GM23338 (cell line): ENCODE measurements at regions not wholly inside any gene's neighbourhood (a gene's known extent, or its start where the extent isn't known, plus 50 kb on each side); places are given as distances from the start of the nearest gene placed in this dataset.

Experiments
- CREB1 ChIP-seq: fragments of 250-450 bp; sonication (Bioruptor Pico); IDR thresholded peaks from 2 replicates; pipeline ENCODE4 v1.5.0; 2020; ENCODE audit warnings: low read depth, mild to moderate bottlenecking, moderate library complexity
- EZH2 ChIP-seq: fragments of 200-600 bp; sonication (generic); IDR thresholded peaks from one replicate; pipeline ENCODE4 v1.8.0; 2017; ENCODE audit warnings: antibody characterized with exemption, mild to moderate bottlenecking, low read depth; ENCODE audit not compliant: unreplicated experiment
- POLR2AphosphoS5 ChIP-seq: IDR thresholded peaks from 2 replicates; pipeline ENCODE4 v1.6.1; 2016; ENCODE audit warnings: antibody characterized with exemption, low read depth
- STAT1 ChIP-seq: IDR thresholded peaks from one replicate; pipeline ENCODE4 v1.6.1; 2016; ENCODE audit warnings: antibody characterized with exemption; ENCODE audit not compliant: unreplicated experiment
- ZNF331 ChIP-seq: fragments of 250-450 bp; sonication (Bioruptor Pico); IDR thresholded peaks from 2 replicates; pipeline ENCODE4 v1.5.0; 2020; ENCODE audit warnings: low read depth, mild to moderate bottlenecking, moderate library complexity
- TF ChIP-seq, protein P1 (sequence below): fragments of 250-450 bp; sonication (Bioruptor Pico); IDR thresholded peaks from 2 replicates; pipeline ENCODE4 v1.5.0; 2020; ENCODE audit warnings: mild to moderate bottlenecking, moderate library complexity
- TF ChIP-seq, protein P2 (sequence below): IDR thresholded peaks from 2 replicates; pipeline ENCODE4 v1.6.1; 2016; ENCODE audit warnings: antibody characterized with exemption
- TF ChIP-seq, protein P3 (sequence below), 2 experiments: fragments of 200-600 bp in 1 of 2; sonication (generic) in 1 of 2; conservative IDR thresholded peaks; 2 replicates each; pipeline versions ENCODE4 v1.5.1 to v1.6.1; 2016 to 2017; ENCODE audit warnings: antibody characterized with exemption in 2 of 2, low read depth in 2 of 2, mild to moderate bottlenecking in 2 of 2, moderate library complexity in 1 of 2
- TF ChIP-seq, protein P4 (sequence below): IDR thresholded peaks from one replicate; pipeline ENCODE4 v1.6.1; 2018; ENCODE audit warnings: antibody characterized with exemption; ENCODE audit not compliant: unreplicated experiment

DNA sequence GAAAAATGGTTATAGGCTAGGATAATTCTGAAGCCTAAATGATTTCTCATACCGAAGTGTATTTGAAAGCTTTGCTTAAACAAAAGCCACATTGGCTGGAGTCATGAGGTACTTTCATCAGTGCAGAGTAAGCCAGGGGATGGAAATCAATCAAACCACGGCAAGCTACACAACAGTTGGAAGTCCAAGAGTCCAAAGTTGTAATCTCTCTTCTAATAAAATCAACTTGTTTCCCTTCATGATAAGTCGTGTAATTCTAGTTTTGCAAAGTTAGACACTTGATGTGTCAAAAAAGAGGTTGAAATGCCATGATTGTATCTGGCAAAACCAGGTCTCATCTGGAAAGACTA is 250.5 kb upstream of the VEPH1 start (continued):
- TF ChIP-seq, protein P1, sequence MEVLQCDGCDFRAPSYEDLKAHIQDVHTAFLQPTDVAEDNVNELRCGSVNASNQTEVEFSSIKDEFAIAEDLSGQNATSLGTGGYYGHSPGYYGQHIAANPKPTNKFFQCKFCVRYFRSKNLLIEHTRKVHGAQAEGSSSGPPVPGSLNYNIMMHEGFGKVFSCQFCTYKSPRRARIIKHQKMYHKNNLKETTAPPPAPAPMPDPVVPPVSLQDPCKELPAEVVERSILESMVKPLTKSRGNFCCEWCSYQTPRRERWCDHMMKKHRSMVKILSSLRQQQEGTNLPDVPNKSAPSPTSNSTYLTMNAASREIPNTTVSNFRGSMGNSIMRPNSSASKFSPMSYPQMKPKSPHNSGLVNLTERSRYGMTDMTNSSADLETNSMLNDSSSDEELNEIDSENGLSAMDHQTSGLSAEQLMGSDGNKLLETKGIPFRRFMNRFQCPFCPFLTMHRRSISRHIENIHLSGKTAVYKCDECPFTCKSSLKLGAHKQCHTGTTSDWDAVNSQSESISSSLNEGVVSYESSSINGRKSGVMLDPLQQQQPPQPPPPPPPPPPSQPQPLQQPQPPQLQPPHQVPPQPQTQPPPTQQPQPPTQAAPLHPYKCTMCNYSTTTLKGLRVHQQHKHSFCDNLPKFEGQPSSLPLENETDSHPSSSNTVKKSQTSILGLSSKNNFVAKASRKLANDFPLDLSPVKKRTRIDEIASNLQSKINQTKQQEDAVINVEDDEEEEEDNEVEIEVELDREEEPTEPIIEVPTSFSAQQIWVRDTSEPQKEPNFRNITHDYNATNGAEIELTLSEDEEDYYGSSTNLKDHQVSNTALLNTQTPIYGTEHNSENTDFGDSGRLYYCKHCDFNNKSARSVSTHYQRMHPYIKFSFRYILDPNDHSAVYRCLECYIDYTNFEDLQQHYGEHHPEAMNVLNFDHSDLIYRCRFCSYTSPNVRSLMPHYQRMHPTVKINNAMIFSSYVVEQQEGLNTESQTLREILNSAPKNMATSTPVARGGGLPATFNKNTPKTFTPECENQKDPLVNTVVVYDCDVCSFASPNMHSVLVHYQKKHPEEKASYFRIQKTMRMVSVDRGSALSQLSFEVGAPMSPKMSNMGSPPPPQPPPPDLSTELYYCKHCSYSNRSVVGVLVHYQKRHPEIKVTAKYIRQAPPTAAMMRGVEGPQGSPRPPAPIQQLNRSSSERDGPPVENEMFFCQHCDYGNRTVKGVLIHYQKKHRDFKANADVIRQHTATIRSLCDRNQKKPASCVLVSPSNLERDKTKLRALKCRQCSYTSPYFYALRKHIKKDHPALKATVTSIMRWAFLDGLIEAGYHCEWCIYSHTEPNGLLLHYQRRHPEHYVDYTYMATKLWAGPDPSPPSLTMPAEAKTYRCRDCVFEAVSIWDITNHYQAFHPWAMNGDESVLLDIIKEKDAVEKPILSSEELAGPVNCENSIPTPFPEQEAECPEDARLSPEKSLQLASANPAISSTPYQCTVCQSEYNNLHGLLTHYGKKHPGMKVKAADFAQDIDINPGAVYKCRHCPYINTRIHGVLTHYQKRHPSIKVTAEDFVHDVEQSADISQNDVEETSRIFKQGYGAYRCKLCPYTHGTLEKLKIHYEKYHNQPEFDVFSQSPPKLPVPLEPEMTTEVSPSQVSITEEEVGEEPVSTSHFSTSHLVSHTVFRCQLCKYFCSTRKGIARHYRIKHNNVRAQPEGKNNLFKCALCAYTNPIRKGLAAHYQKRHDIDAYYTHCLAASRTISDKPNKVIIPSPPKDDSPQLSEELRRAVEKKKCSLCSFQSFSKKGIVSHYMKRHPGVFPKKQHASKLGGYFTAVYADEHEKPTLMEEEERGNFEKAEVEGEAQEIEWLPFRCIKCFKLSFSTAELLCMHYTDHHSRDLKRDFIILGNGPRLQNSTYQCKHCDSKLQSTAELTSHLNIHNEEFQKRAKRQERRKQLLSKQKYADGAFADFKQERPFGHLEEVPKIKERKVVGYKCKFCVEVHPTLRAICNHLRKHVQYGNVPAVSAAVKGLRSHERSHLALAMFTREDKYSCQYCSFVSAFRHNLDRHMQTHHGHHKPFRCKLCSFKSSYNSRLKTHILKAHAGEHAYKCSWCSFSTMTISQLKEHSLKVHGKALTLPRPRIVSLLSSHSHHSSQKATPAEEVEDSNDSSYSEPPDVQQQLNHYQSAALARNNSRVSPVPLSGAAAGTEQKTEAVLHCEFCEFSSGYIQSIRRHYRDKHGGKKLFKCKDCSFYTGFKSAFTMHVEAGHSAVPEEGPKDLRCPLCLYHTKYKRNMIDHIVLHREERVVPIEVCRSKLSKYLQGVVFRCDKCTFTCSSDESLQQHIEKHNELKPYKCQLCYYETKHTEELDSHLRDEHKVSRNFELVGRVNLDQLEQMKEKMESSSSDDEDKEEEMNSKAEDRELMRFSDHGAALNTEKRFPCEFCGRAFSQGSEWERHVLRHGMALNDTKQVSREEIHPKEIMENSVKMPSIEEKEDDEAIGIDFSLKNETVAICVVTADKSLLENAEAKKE = no peak
- TF ChIP-seq, protein P2, sequence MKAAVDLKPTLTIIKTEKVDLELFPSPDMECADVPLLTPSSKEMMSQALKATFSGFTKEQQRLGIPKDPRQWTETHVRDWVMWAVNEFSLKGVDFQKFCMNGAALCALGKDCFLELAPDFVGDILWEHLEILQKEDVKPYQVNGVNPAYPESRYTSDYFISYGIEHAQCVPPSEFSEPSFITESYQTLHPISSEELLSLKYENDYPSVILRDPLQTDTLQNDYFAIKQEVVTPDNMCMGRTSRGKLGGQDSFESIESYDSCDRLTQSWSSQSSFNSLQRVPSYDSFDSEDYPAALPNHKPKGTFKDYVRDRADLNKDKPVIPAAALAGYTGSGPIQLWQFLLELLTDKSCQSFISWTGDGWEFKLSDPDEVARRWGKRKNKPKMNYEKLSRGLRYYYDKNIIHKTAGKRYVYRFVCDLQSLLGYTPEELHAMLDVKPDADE = no peak
- TF ChIP-seq STAT1 = no peak
- no peak for TF ChIP-seq EZH2
- no peak for TF ChIP-seq CREB1
- TF ChIP-seq, protein P3, sequence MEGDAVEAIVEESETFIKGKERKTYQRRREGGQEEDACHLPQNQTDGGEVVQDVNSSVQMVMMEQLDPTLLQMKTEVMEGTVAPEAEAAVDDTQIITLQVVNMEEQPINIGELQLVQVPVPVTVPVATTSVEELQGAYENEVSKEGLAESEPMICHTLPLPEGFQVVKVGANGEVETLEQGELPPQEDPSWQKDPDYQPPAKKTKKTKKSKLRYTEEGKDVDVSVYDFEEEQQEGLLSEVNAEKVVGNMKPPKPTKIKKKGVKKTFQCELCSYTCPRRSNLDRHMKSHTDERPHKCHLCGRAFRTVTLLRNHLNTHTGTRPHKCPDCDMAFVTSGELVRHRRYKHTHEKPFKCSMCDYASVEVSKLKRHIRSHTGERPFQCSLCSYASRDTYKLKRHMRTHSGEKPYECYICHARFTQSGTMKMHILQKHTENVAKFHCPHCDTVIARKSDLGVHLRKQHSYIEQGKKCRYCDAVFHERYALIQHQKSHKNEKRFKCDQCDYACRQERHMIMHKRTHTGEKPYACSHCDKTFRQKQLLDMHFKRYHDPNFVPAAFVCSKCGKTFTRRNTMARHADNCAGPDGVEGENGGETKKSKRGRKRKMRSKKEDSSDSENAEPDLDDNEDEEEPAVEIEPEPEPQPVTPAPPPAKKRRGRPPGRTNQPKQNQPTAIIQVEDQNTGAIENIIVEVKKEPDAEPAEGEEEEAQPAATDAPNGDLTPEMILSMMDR (conservative IDR thresholded peaks at IDR 0.05; ENCODE audit: low read depth in 2 of 2) = no peak
- TF ChIP-seq, protein P4, sequence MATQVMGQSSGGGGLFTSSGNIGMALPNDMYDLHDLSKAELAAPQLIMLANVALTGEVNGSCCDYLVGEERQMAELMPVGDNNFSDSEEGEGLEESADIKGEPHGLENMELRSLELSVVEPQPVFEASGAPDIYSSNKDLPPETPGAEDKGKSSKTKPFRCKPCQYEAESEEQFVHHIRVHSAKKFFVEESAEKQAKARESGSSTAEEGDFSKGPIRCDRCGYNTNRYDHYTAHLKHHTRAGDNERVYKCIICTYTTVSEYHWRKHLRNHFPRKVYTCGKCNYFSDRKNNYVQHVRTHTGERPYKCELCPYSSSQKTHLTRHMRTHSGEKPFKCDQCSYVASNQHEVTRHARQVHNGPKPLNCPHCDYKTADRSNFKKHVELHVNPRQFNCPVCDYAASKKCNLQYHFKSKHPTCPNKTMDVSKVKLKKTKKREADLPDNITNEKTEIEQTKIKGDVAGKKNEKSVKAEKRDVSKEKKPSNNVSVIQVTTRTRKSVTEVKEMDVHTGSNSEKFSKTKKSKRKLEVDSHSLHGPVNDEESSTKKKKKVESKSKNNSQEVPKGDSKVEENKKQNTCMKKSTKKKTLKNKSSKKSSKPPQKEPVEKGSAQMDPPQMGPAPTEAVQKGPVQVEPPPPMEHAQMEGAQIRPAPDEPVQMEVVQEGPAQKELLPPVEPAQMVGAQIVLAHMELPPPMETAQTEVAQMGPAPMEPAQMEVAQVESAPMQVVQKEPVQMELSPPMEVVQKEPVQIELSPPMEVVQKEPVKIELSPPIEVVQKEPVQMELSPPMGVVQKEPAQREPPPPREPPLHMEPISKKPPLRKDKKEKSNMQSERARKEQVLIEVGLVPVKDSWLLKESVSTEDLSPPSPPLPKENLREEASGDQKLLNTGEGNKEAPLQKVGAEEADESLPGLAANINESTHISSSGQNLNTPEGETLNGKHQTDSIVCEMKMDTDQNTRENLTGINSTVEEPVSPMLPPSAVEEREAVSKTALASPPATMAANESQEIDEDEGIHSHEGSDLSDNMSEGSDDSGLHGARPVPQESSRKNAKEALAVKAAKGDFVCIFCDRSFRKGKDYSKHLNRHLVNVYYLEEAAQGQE = no peak
- no peak for TF ChIP-seq POLR2AphosphoS5
- no peak for TF ChIP-seq ZNF331 (CRISPR knock-in tag)
